ENCODE measurements at regions not wholly inside any gene's neighbourhood (a gene's known extent, or its start where the extent isn't known, plus 50 kb on each side); places are given as distances from the start of the nearest gene placed in this dataset.
A peak's percentile ranks its signal among the peaks of the same experiment; 100 is the strongest.
"Not testable (repeated sequence)": the region's sequence is repeated elsewhere in the genome, so short reads cannot be mapped to it uniquely, and the experiment has no call there.

GRCh38 chrX:53883196-53883595 is 161.1 kb downstream of the PHF8 start:
- no peak for DNase-seq (ENCODE audit: low spot score)

- DNase-seq (ENCODE audit: low spot score): no peak
Measured at GRCh38 chrX:53882331-53882730, 161.9 kb downstream of the PHF8 start.

- not testable (repeated sequence) for DNase-seq (ENCODE audit: low spot score)
Measured at GRCh38 chrX:53880786-53881185, 163.5 kb downstream of the PHF8 start.

DNA sequence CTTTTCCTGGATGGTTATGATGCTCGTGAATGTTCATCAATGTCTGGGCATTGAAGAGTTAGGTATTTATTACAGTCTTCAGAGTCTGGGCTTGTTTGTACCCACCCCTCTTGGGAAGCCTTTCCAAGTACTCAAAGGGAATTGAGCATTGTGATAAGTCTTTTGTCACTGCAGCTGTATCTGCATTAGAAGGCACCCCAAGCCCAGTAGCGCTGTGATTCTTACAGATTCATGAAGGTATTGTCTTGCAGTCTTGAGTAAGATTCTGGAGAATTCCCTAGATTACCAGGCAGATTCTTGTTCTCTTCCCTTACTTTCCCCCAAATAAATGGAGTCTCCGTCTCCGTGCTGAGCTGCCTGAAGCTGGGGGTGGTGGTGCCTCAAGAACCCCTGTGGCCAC is 173.4 kb upstream of the HUWE1 start:
- DNase-seq (ENCODE audit: low spot score): no peak

DNA sequence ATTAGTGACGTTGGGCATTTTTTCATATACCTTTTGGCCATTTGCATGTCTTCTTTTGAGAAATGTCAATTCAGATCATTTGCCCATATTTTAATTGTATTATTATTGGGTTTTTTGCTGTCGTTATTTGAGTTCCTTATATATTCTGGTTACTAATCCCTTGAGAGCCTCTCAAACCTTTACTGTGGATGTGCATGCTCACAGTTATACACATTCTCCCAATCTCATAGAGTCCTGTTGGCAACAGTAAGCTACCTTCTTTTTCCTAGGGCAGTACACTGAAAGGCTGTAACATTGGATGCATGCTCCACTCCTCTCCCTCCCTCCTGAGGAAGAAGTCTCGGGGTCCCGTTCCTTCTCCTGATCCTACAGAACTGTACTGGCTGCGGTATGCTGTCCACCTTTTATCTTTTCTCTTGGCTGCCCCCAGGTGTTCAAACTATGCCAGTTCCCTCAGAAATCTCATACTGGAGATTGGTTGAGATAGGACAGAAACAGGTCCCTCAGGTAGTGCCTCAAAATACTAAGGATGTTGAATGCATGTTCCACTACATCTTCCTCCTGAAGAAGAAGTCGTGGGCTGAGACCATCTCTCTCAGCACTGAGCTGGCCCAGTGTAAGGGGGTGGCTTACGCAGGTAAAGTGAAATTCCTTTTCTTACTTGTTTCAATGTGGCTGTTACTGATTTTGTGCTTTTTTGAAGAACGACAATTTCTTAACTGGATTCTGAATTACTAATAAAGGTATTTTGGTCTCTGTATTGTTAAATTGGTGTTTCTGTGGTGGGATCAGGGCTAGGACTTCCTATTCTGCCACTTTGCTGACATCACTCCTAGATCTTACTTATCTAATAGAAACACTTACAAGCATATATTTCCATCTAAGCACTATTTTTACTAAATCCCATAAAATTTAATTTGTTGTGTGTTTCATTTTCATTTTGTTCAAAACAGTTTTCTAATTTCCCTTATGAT is 145.4 kb upstream of the HUWE1 start:
- peak; percentile 1 for DNase-seq (ENCODE audit: low spot score)

DNA sequence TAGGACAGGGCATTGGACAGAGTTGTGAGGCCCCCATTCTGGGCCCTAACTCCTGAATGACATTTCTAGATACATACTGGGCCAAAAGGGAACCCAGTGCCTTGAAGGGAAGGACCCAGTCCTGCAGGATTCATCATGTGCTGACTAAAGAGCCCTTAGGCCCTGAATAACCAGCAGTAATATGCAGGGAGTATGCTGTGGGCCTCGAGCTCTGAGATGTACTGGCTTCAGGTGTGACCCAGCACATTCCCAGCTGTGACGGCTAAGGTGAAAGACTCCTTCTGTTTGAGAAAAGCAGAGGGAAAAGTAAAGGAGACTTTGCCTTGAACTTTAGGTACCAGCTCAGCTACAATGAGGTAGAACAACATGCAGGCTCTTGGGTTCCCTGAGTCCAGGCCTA is 138.2 kb upstream of the HUWE1 start:
- no peak for DNase-seq (ENCODE audit: low spot score)

DNA sequence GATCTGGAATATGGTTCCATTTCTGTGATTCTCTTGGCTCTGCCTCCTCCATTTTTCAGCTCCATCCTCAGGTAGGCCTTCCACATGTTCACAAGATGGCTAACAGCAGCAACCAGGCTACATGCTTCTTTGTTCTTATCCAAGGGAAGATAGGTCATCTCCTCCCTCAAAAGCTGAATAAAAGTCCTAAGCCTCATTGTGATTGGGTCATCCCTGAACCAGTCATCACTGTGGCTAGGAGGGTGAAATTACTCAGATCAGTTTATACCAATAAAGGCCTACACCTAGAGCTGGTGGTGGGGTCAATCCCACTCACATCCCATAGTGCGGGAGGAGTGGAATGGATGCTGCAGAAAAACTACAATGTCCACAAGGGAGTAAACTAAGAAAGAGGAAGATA is 131.6 kb upstream of the HUWE1 start:
- DNase-seq (ENCODE audit: low spot score): not testable (repeated sequence)

DNA sequence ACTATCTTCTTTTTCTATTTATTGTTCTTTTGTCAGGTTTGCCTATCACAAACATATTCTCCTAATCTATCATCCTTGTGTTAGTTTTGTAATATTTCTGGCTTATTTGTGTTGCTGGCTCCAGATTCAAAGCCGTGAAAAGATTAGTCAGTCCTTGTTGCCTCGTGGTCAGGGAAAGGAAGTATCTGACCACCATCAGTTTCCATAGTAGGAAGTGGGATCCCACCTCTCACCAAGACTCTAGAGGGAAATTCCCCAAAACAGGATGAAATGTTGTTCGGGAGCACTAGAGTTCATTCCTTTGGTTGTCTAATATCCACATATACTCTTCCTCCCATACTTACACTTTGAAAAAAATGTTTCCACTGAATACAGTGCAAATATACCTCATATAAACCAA is 131.0 kb upstream of the HUWE1 start:
- DNase-seq (ENCODE audit: low spot score): no peak

GRCh38 chrX:53813670-53814440 is 127.3 kb upstream of the HUWE1 start:
- no peak for DNase-seq (ENCODE audit: low spot score)

GRCh38 chrX:53798281-53798680 is 111.8 kb upstream of the HUWE1 start:
- no peak for DNase-seq (ENCODE audit: low spot score)

GRCh38 chrX:53795576-53795975 is 109.1 kb upstream of the HUWE1 start:
- peak; percentile 36 for DNase-seq (ENCODE audit: low spot score)

- no peak for DNase-seq (ENCODE audit: low spot score)
Measured at GRCh38 chrX:53794181-53794580, 107.7 kb upstream of the HUWE1 start.

GRCh38 chrX:53768865-53769264 is 82.3 kb upstream of the HUWE1 start:
- no peak for DNase-seq (ENCODE audit: low spot score)

- no peak for DNase-seq (ENCODE audit: low spot score)
Measured at GRCh38 chrX:53768451-53768850, 81.9 kb upstream of the HUWE1 start.

- DNase-seq (ENCODE audit: low spot score): no peak
Measured at GRCh38 chrX:53767544-53767943, 81.0 kb upstream of the HUWE1 start.

- DNase-seq (ENCODE audit: low spot score): not testable (repeated sequence)
Measured at GRCh38 chrX:53757181-53757580, 70.7 kb upstream of the HUWE1 start.

- no peak for DNase-seq (ENCODE audit: low spot score)
Measured at GRCh38 chrX:53746718-53747117, 60.2 kb upstream of the HUWE1 start.

- DNase-seq (ENCODE audit: low spot score): no peak
Measured at GRCh38 chrX:53743244-53743643, 56.7 kb upstream of the HUWE1 start.

DNA sequence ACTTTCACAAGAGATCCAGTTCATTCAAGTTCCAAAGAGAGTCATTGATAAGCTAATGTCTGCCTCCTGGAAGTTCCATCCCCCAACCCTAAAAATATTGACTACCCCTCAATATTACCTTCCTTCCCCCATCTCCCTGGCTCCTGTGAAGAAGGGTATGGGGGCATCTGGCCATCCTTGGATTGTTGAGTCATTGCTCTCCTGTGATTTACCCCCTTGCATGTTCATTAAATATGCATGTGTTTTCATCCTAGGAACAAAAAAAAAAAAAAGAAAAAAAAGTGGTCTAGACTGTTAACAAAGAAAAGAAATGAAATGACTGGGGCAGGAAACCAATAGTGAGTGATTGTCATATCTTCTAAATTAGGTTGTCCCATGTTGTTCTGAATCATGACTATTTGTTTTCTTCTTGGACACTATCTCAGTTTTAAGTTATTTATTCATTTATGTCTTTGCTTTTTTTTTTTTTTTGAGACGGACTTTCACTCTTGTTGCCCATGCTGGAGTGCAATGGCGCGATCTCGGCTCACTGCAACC is 51.9 kb upstream of the HUWE1 start:
- no peak for DNase-seq (ENCODE audit: low spot score)

All from Ammon's horn (tissue), 1 donor.